GM19035 (cell line): ENCODE measurements at regions not wholly inside any gene's neighbourhood (a gene's known extent, or its start where the extent isn't known, plus 50 kb on each side); places are given as distances from the start of the nearest gene placed in this dataset.
"Not testable (repeated sequence)": the region's sequence is repeated elsewhere in the genome, so short reads cannot be mapped to it uniquely, and the experiment has no call there.

Experiments used
- ATAC-seq: cut with Tn5 transposase; IDR thresholded peaks from one replicate; pipeline ENCODE4 v1.9.1; 2021; ENCODE audit not compliant: unreplicated experiment

DNA sequence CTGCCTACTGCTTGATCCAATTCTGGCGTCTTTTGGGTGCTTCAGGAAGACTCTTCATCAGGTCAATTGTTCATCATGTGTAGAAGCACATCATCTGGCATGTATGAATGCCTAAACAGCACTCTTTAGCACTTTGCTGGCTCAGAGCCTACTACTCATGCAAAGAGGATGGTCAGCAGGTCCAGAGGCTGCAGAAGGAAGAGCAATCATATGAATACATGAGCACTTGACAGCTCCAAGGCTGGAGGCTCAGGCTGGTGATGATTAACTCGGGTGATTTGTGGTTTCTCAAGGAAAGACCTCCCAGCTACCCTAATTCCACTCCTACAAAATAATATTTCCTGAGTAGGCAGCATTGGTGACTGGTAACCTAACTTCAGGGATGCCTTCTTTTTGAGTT is 103.8 kb upstream of the CXCL13 start:
- no peak for ATAC-seq

DNA sequence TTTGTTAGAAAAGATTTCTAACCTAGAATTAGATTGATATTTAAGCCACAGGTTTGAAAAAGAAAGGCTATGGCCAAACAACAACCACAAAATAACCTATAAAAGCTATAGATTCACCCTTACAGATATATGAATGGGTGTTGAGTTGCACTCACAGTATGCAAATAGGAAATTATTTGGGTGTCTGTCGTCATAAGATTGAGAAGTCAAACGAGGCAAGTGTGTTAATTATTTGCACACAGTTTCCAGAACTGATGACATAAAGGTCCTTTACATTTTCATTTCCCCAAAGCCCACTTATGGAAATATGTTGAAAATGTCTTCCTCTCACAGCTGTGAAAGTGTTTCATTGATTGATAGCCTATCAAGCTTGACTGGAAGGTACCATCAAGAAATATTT is 101.2 kb upstream of the CXCL13 start:
- no peak for ATAC-seq

DNA sequence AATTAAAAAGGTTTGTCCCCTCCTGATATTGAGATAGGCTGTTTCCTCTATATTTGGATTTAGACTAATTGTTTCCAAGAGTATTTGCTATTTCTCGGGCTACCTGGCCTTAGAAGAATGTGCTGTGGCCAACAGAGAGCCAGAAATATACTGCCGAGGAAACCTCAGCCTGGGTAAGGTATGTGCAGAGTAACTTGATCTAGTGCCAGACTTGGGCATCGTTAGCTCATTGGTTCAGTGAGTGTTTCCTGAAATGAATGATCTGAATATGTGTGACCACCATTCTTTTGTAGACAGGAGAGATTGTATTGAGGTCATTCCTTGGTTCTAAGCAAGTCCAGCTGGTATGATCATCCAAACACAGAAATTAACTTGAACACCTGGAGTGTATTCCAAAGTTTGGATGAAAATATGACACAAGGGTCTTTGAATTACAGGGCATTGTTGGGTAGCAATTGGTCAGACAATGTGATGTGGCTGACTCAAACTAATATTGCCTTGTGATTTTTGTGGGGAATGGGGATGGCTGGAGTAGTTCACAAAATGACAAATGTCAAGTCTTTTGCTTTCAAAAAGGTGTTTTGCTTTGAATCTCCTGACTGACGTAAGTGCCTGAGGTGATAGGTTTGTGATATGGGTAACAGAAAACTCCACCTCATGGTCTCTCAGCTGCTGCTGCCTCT is 100.2 kb upstream of the CXCL13 start:
- no peak for ATAC-seq

DNA sequence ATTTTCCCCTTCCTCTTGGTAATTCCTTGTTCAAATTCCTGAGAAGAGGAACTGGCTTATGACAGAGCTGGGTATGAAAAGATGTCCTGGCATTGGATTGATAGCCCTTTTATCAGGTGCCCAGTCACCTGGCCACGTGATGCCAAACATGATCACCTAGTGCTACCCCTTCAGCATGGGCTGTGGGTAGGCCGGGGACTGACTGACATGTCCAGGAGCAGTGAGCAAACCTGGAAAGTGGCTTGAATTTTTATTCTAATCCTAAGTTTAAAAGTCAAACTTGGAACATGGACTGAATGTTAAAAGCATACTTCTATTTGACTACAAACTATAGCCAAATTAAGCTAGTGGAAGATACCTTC is 99.7 kb upstream of the CXCL13 start:
- ATAC-seq: no peak

DNA sequence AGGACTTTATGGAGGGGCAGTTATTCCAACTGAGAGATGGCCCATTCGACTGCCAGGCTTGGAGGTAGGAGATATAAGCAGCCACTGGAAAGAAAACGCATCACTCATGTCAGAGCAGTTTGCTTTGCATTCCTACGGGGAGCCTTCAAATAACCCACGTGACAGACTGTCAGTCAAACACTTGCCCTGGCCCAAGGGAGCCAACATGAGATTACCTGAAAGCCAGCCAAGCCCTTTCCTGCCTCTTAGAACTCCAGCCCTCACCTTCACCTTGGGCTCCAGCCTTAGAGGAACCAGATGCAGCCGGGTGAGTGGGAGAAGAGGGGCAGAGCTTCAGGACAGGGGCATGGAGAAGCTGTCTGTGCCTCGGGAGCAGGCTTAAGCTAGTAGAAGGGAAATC is 95.3 kb upstream of the CXCL13 start:
- ATAC-seq: no peak

DNA sequence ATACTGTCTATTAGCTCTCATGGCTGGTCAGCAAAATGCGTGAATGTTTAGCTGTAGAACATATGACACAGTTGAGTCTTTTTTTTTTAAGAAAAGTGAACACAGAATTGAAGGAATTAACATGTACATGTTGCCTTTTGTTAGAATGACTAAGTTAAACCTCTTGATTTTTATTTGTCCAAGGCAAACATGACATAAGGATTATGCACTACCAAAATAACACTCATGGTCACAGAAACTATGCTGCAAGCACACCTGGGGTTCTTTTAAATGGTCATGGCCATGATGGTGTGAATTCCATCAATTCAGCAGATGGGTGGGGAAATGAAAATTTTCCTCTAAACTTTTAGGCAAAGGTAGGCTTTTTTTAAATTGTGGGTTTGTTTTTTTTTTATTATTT is 80.1 kb upstream of the CXCL13 start:
- no peak for ATAC-seq

DNA sequence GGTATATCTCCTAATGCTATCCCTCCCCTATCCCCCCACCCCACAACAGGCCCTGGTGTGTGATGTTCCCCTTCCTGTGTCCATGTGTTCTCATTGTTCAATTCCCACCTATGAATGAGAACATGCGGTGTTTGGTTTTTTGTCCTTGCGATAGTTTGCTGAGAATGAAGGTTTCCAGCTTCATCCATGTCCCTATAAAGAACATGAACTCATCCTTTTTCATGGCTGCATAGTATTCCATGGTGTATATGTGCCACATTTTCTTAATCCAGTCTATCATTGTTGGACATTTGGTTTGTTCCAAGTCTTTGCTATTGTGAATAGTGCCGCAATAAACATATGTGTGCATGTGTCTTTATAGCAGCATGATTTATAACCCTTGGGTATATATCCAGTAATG is 77.7 kb upstream of the CXCL13 start:
- not testable (repeated sequence) for ATAC-seq

DNA sequence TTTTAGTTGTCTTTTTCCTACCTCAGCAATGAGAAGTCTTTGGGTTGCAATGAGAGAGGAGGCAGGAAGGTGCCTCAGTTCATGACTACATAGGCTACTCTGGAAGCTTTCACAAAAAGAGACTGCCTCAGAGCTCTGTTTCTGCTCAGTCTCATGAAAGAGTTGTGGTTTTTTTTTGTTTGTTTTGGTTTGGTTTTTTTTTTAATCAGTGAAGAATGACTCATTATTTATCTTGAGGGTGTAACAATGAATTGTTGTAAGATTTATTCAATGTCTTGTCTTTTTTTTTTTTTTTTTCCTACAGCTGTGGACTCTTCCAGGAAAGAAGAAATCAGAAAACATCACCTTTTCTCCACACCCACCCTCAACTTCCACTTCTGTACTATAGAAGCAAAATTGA is 67.5 kb upstream of the CXCL13 start:
- no peak for ATAC-seq

DNA sequence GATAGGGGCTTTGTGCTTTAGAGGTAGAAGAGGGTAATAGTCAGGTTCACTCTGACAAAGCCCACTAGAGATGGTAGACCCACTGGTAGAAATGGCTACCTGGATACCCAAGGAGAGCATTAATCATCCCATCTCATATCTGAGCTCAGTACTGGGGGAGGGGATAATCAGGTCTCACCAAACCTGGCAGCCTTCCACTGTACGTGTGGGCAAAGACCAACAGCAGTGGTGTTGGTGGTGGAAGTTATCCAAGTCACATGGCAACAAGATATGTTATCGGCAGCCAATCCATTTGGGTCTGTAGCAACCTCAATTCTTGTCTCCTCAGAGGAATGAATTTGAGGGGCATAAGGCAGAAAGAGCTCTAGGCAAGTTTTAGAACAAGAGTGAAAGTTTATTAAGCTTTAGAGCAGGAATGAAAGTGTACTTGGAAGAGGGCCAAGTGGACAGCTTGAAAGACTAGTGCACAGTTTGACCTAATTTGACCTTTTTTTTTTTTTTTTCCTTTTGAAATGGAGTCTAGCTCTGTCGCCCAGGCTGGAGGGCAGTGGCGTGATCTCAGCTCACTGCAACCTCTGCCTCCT is 67.0 kb upstream of the CXCL13 start:
- no peak for ATAC-seq
